ENCODE measurements at regions not wholly inside any gene's neighbourhood (a gene's known extent, or its start where the extent isn't known, plus 50 kb on each side); places are given as distances from the start of the nearest gene placed in this dataset.

DNA sequence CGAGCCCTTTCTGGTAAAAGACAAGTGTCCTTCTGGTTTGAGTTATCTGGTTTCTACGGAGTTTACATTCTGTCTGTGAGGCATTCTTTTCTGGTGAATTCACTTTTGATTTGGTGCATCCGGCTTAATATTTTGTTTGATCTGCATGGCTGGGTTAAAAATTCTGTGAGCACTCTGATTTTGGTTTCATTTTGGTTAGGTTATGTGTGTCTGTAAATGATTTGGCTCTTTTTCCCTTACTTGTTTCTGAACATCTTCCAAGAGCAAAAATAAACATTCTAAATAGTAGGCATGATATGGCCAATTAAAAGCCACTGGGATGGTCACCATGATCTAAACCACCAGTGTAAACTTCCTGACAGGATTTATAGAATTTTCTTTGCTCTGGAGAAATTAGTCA, 85.7 kb upstream of the PTPN13 start:
- Histone ChIP-seq H3F3A (replicated peaks; ENCODE audit: insufficient read depth) (peaks cover 6% of the 10 kb centered on the region), H3K9ac (peak overlapping the region; percentile 1; the same call in 1 of the 2 replicates), H3K9me2 (no peaks in the 10 kb centered on the region), H3K4me1 (ENCODE audit: control insufficient read depth in 1 of 2, insufficient read depth in 2 of 2, low read depth in 1 of 2, low read length in 1 of 2) (no peaks in the 10 kb centered on the region; a peak in 2 of 4 replicates), H3K27ac (ENCODE audit: low read depth in 2 of 2, low read length in 1 of 2) (peak overlapping the region; percentile 60 to 72; a peak in 3 of 4 replicates), H3K36me3 (replicated peaks in 1 of 2; ENCODE audit: control insufficient read depth in 1 of 2, insufficient read depth in 2 of 2, low read length in 1 of 2) (no peaks in the 10 kb centered on the region), H3K79me2 (ENCODE audit: insufficient read depth) (no peaks in the 10 kb centered on the region), H3K27me3 (ENCODE audit: insufficient read depth) (no peaks in the 10 kb centered on the region), H3K4me3 (ENCODE audit: low read depth in 2 of 2, low read length in 1 of 2) (peak overlapping the region; percentile 25 to 30; a peak in 3 of 4 replicates), H2AFZ (ENCODE audit: low read depth) (peak overlapping the region; percentile 41), H4K20me1 (ENCODE audit: insufficient read depth) (no peaks in the 10 kb centered on the region), H3K9me3 (no peaks in the 10 kb centered on the region), H3K4me2 (peak overlapping the region; percentile 48; the same call in 1 of the 2 replicates)
- ChIA-PET POLR2A (no interaction called here), CTCF (interaction anchor here (1.1 to 11.6 kb wide), 2 partner anchors 11 to 13 kb away, joined by 3 to 83 read pairs; no protein-coding TSS in a partner anchor)
- DNase-seq, result no peak
- 29% methylated on average over 3 of the region's 3 CpGs for WGBS (ENCODE audit: low lambda C conversion rate)
- TF ChIP-seq USF2 (IDR thresholded peaks at IDR 0.05; ENCODE audit: borderline replicate concordance, low read depth, low read length), result no peak
- peak; percentile 53 for TF ChIP-seq TCF12 (IDR thresholded peaks at IDR 0.05)
- no peak for TF ChIP-seq SMC3 (IDR thresholded peaks at IDR 0.05; ENCODE audit: low read depth, low read length)
- TF ChIP-seq EZH2phosphoT487 (IDR thresholded peaks at IDR 0.05; ENCODE audit: borderline replicate concordance, low read depth), result no peak
- TF ChIP-seq FOSL2 (IDR thresholded peaks at IDR 0.05; ENCODE audit: borderline replicate concordance, low read depth), result no peak
- peak; percentile 7; the same call in 1 of the 2 replicates for TF ChIP-seq TEAD4 (IDR thresholded peaks at IDR 0.05; ENCODE audit: borderline replicate concordance, insufficient read depth)
- no peak for TF ChIP-seq MEF2A (IDR thresholded peaks at IDR 0.05; ENCODE audit: borderline replicate concordance, low read depth)
- no peak for TF ChIP-seq REST (IDR thresholded peaks at IDR 0.05; ENCODE audit: low read depth, low read length)

GRCh38 chr4:86511590-86511989, 82.5 kb upstream of the PTPN13 start:
- POLR2A ChIA-PET, result no interaction called here
- Histone ChIP-seq H3K9me3 (no peaks in the 10 kb centered on the region), H3K27me3 (ENCODE audit: insufficient read depth) (no peaks in the 10 kb centered on the region), H3F3A (replicated peaks; ENCODE audit: insufficient read depth) (peaks cover 6% of the 10 kb centered on the region), H3K4me3 (ENCODE audit: low read depth in 2 of 2, low read length in 1 of 2) (no peak overlapping the region), H3K4me1 (ENCODE audit: control insufficient read depth in 1 of 2, insufficient read depth in 2 of 2, low read depth in 1 of 2, low read length in 1 of 2) (no peaks in the 10 kb centered on the region; a peak in 2 of 4 replicates), H3K4me2 (no peak overlapping the region), H3K36me3 (replicated peaks in 1 of 2; ENCODE audit: control insufficient read depth in 1 of 2, insufficient read depth in 2 of 2, low read length in 1 of 2) (no peaks in the 10 kb centered on the region), H3K27ac (ENCODE audit: low read depth in 2 of 2, low read length in 1 of 2) (no peak overlapping the region), H4K20me1 (ENCODE audit: insufficient read depth) (no peaks in the 10 kb centered on the region), H2AFZ (ENCODE audit: low read depth) (no peak overlapping the region), H3K79me2 (ENCODE audit: insufficient read depth) (no peaks in the 10 kb centered on the region), H3K9ac (no peak overlapping the region), H3K9me2 (no peaks in the 10 kb centered on the region)
- WGBS (ENCODE audit: low lambda C conversion rate), result 90% methylated on average over 2 of the region's 2 CpGs
- CTCF ChIA-PET, result interaction anchor here (11.6 kb wide), 1 partner anchor 14 kb away, joined by 83 read pairs; no protein-coding TSS in a partner anchor
- DNase-seq, result no peak
- TF ChIP-seq IRF3 (IDR thresholded peaks at IDR 0.05; ENCODE audit: low read depth, low read length) (no peak), NFIC (IDR thresholded peaks at IDR 0.05; ENCODE audit: borderline replicate concordance) (no peak), FOXJ3 (CRISPR knock-in tag; IDR thresholded peaks at IDR 0.05) (no peak), USF2 (IDR thresholded peaks at IDR 0.05; ENCODE audit: borderline replicate concordance, low read depth, low read length) (no peak), POLR2AphosphoS5 (IDR thresholded peaks at IDR 0.05; ENCODE audit: low read depth, low read length) (no peak), SMC3 (IDR thresholded peaks at IDR 0.05; ENCODE audit: low read depth, low read length) (no peak), ELF1 (IDR thresholded peaks at IDR 0.05) (no peak), FOXM1 (IDR thresholded peaks at IDR 0.05; ENCODE audit: low read depth) (no peak)
- TF ChIP-seq, protein P1, sequence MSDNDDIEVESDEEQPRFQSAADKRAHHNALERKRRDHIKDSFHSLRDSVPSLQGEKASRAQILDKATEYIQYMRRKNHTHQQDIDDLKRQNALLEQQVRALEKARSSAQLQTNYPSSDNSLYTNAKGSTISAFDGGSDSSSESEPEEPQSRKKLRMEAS (IDR thresholded peaks at IDR 0.05; ENCODE audit: low read depth), result no peak
- TF ChIP-seq, protein P2, sequence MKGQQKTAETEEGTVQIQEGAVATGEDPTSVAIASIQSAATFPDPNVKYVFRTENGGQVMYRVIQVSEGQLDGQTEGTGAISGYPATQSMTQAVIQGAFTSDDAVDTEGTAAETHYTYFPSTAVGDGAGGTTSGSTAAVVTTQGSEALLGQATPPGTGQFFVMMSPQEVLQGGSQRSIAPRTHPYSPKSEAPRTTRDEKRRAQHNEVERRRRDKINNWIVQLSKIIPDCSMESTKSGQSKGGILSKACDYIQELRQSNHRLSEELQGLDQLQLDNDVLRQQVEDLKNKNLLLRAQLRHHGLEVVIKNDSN (IDR thresholded peaks at IDR 0.05; ENCODE audit: borderline replicate concordance, low read depth), result no peak
- TF ChIP-seq, protein P3, sequence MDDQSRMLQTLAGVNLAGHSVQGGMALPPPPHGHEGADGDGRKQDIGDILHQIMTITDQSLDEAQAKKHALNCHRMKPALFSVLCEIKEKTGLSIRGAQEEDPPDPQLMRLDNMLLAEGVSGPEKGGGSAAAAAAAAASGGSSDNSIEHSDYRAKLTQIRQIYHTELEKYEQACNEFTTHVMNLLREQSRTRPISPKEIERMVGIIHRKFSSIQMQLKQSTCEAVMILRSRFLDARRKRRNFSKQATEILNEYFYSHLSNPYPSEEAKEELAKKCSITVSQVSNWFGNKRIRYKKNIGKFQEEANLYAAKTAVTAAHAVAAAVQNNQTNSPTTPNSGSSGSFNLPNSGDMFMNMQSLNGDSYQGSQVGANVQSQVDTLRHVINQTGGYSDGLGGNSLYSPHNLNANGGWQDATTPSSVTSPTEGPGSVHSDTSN (IDR thresholded peaks at IDR 0.05), result no peak

All from SK-N-SH (cell line).